Endodermal cell (in vitro differentiated cells): ENCODE measurements at regions not wholly inside any gene's neighbourhood (a gene's known extent, or its start where the extent isn't known, plus 50 kb on each side); places are given as distances from the start of the nearest gene placed in this dataset.

Experiments
- DNase-seq: peaks from one replicate; pipeline ENCODE4 v3.0.0-alpha.2; 2017
- H3K27ac ChIP-seq: 2 replicates; pipeline ENCODE4 v1.5.1; 2013; ENCODE audit warnings: mild to moderate bottlenecking, low read depth, low read length, moderate library complexity
- H3K27me3 ChIP-seq: 2 replicates; pipeline ENCODE4 v1.6.1; 2013; ENCODE audit warnings: mild to moderate bottlenecking, low read length, moderate library complexity; ENCODE audit not compliant: insufficient read depth, control insufficient read depth, poor library complexity, severe bottlenecking
- H3K36me3 ChIP-seq: 2 replicates; pipeline ENCODE4 v1.7.0; 2013; ENCODE audit warnings: mild to moderate bottlenecking, low read length, moderate library complexity; ENCODE audit not compliant: control insufficient read depth, insufficient read depth
- H3K4me1 ChIP-seq: one replicate; pipeline ENCODE4 v1.7.0; 2013; ENCODE audit warnings: low read length; ENCODE audit not compliant: control insufficient read depth, insufficient read depth
- H3K4me3 ChIP-seq: 2 replicates; pipeline ENCODE4 v1.5.1; 2013; ENCODE audit warnings: mild to moderate bottlenecking, low read length, moderate library complexity
- H3K9ac ChIP-seq: 2 replicates; pipeline ENCODE4 v1.6.1; 2013; ENCODE audit warnings: mild to moderate bottlenecking, low read length, moderate library complexity; ENCODE audit not compliant: poor library complexity, severe bottlenecking; ENCODE audit errors: extremely low read depth
- H3K9me3 ChIP-seq: 2 replicates; pipeline ENCODE4 v1.6.1; 2013; ENCODE audit warnings: mild to moderate bottlenecking, low read length, moderate library complexity; ENCODE audit not compliant: control insufficient read depth
- H3K27ac Mint-ChIP-seq: 2 replicates; pipeline ENCODE4 v1.8.0; 2020; ENCODE audit warnings: mixed read lengths
- H3K27me3 Mint-ChIP-seq: 2 replicates; pipeline ENCODE4 v1.8.0; 2021; ENCODE audit warnings: mild to moderate bottlenecking, mixed read lengths; ENCODE audit not compliant: insufficient read depth
- H3K36me3 Mint-ChIP-seq: 2 replicates; pipeline ENCODE4 v1.8.0; 2020; ENCODE audit warnings: low read depth, mixed read lengths
- H3K4me1 Mint-ChIP-seq: 2 replicates; pipeline ENCODE4 v1.8.0; 2020; ENCODE audit warnings: mixed read lengths
- H3K4me3 Mint-ChIP-seq: 2 replicates; pipeline ENCODE4 v1.8.0; 2020; ENCODE audit warnings: mild to moderate bottlenecking, moderate library complexity, mixed read lengths
- H3K9me3 Mint-ChIP-seq: 2 replicates; pipeline ENCODE4 v1.8.0; 2020; ENCODE audit warnings: mild to moderate bottlenecking, mixed read lengths
- WGBS, 2 experiments: methylation state at CpG; one replicate each; pipeline versions ENCODE4 v1.1.5 to v1.1.7; 2013; ENCODE audit warnings: missing lambda C conversion rate in 2 of 2, mixed read lengths in 1 of 2; ENCODE audit not compliant: insufficient coverage in 1 of 2, insufficient read length in 1 of 2; 5-methylcytosine and 5-hydroxymethylcytosine counted together
- TF ChIP-seq, protein P1 (sequence below): fragments of 200-600 bp; sonication (generic); conservative IDR thresholded peaks from 2 replicates; pipeline ENCODE4 v1.5.0; 2021; ENCODE audit warnings: antibody characterized with exemption, mild to moderate bottlenecking

DNA sequence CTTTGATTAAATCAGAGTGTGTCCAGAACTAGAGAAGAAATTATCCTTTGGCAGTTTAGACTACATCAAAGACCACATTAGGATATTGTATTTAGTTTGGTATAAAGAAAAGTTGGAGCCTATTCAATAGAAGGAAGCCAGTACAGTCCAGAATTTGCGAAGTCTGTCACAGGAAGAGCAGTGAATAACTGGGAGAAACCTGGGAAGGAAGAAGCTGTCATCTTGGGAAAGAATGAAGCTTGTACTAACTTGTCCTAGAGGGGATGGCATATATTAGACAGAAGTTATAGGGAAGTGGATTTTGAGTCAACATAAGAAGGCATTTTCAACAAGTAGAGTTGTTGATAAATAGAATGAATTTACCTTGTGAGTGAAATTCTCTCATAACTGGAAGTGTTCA lies 386.7 kb downstream of the LRIG3 start:
- no peaks in the 10 kb centered on the region for H3K36me3 ChIP-seq
- no peak overlapping the region for H3K27ac ChIP-seq
- DNase-seq = no peak
- H3K9me3 ChIP-seq = no peaks in the 10 kb centered on the region
- Mint-ChIP-seq H3K9me3 (no peaks in the 10 kb centered on the region), H3K27me3 (no peaks in the 10 kb centered on the region), H3K36me3 (no peaks in the 10 kb centered on the region), H3K4me1 (no peaks in the 10 kb centered on the region), H3K4me3 (no peak overlapping the region), H3K27ac (no peak overlapping the region)
- no peaks in the 10 kb centered on the region for H3K27me3 ChIP-seq
- H3K9ac ChIP-seq = no peak overlapping the region
- TF ChIP-seq, protein P1, sequence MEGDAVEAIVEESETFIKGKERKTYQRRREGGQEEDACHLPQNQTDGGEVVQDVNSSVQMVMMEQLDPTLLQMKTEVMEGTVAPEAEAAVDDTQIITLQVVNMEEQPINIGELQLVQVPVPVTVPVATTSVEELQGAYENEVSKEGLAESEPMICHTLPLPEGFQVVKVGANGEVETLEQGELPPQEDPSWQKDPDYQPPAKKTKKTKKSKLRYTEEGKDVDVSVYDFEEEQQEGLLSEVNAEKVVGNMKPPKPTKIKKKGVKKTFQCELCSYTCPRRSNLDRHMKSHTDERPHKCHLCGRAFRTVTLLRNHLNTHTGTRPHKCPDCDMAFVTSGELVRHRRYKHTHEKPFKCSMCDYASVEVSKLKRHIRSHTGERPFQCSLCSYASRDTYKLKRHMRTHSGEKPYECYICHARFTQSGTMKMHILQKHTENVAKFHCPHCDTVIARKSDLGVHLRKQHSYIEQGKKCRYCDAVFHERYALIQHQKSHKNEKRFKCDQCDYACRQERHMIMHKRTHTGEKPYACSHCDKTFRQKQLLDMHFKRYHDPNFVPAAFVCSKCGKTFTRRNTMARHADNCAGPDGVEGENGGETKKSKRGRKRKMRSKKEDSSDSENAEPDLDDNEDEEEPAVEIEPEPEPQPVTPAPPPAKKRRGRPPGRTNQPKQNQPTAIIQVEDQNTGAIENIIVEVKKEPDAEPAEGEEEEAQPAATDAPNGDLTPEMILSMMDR = no peak
- H3K4me1 ChIP-seq = no peaks in the 10 kb centered on the region
- WGBS, 2 experiments = 86 to 100% methylated on average over 1 of the region's 1 CpG
- no peak overlapping the region for H3K4me3 ChIP-seq

DNA sequence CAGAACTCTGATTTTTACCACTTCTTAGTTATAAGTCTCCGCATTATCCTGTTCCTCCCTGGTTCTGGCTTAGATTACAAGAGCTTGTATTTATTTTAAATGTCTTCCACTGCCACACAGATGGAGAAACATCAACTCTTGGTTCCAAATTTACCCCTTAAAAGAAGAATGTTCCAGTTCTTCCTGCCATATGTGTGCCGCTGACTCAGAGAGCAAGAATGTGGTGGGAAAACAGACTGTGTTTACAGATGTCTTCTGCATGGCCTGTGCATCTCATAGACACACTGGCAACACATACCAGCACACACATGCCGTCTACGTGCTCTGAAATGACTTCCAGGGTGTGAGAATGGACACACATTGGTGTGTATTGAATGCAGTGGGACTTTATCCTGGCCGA lies 383.0 kb downstream of the LRIG3 start:
- TF ChIP-seq, protein P1 = no peak
- peaks cover 16% of the 10 kb centered on the region for H3K4me1 Mint-ChIP-seq
- H3K36me3 ChIP-seq = no peaks in the 10 kb centered on the region
- WGBS, 2 experiments = 95 to 100% methylated on average over 2 to 5 of the region's 5 CpGs
- H3K9me3 Mint-ChIP-seq = no peaks in the 10 kb centered on the region
- H3K27ac Mint-ChIP-seq = no peak overlapping the region
- no peak overlapping the region for H3K4me3 Mint-ChIP-seq
- no peak overlapping the region for H3K9ac ChIP-seq
- no peaks in the 10 kb centered on the region for H3K27me3 ChIP-seq
- H3K27ac ChIP-seq = no peak overlapping the region
- no peaks in the 10 kb centered on the region for H3K9me3 ChIP-seq
- H3K4me3 ChIP-seq = no peak overlapping the region
- H3K4me1 ChIP-seq = peaks cover 8% of the 10 kb centered on the region
- no peaks in the 10 kb centered on the region for H3K36me3 Mint-ChIP-seq
- no peak for DNase-seq
- H3K27me3 Mint-ChIP-seq = no peaks in the 10 kb centered on the region

DNA sequence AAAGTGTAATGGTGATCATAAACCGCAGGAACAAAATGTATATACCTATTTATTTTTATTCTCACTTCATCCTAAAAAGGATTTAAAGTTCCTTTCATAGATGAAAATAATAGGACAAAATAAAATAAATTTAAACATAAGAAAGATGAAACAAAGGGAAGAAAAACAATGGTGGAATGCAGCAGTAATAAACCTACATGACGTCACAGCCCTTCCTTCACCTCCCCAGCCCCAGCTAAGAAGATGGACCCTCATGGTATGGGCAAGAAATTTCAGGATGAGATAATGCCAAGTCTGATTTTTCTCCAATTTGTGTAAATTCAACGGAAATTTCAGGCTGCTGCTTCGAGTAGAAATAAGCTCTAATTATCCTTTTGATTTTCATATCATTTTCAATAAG lies 381.0 kb downstream of the LRIG3 start:
- Mint-ChIP-seq H3K4me3 (no peak overlapping the region), H3K27me3 (no peaks in the 10 kb centered on the region), H3K4me1 (peaks cover 32% of the 10 kb centered on the region), H3K9me3 (no peaks in the 10 kb centered on the region), H3K27ac (no peak overlapping the region), H3K36me3 (no peaks in the 10 kb centered on the region)
- TF ChIP-seq, protein P1 = no peak
- Histone ChIP-seq H3K4me1 (peaks cover 8% of the 10 kb centered on the region), H3K36me3 (no peaks in the 10 kb centered on the region), H3K9me3 (no peaks in the 10 kb centered on the region), H3K4me3 (no peak overlapping the region), H3K27ac (no peak overlapping the region), H3K9ac (no peak overlapping the region), H3K27me3 (no peaks in the 10 kb centered on the region)
- DNase-seq = no peak
- 90 to 100% methylated on average over 3 of the region's 4 CpGs for WGBS, 2 experiments
